GM23338 (cell line): ENCODE measurements at regions not wholly inside any gene's neighbourhood (a gene's known extent, or its start where the extent isn't known, plus 50 kb on each side); places are given as distances from the start of the nearest gene placed in this dataset.

Experiments used
- ATAC-seq: fragments of 200-7000 bp; cut with Tn5 transposase; 3 replicates; pipeline ENCODE4 v1.9.1; 2020
- DNase-seq: peaks from one replicate; pipeline ENCODE4 v3.0.0-alpha.2; 2015; ENCODE audit warnings: low spot score
- H2AFZ ChIP-seq: fragments of 200-600 bp; sonication (generic); 2 replicates; pipeline ENCODE4 v1.8.0; 2016; ENCODE audit warnings: antibody characterized with exemption, mild to moderate bottlenecking, moderate library complexity
- H3F3A ChIP-seq: fragments of 200-600 bp; sonication (generic); replicated peaks from 2 replicates; pipeline ENCODE4 v1.8.0; 2017; ENCODE audit warnings: antibody characterized with exemption, mixed run types, low read depth
- H3K27ac ChIP-seq: fragments of 200-600 bp; sonication (generic); 2 replicates; pipeline ENCODE4 v1.6.1; 2016; ENCODE audit warnings: low read depth
- H3K27me3 ChIP-seq: fragments of 200-600 bp; sonication (generic); 2 replicates; pipeline ENCODE4 v1.8.0; 2016; ENCODE audit warnings: mild to moderate bottlenecking, mixed run types, moderate library complexity; ENCODE audit not compliant: insufficient read depth
- H3K36me3 ChIP-seq: fragments of 200-600 bp; sonication (generic); 2 replicates; pipeline ENCODE4 v1.8.0; 2016; ENCODE audit warnings: mild to moderate bottlenecking; ENCODE audit not compliant: insufficient read depth
- H3K4me1 ChIP-seq: fragments of 200-600 bp; sonication (generic); 2 replicates; pipeline ENCODE4 v1.8.0; 2016; ENCODE audit warnings: mild to moderate bottlenecking, moderate library complexity; ENCODE audit not compliant: insufficient read depth
- H3K4me2 ChIP-seq: fragments of 200-600 bp; sonication (generic); 2 replicates; pipeline ENCODE4 v1.7.1; 2017; ENCODE audit warnings: mixed run types
- H3K4me3 ChIP-seq: fragments of 200-600 bp; sonication (generic); 2 replicates; pipeline ENCODE4 v1.6.1; 2016; ENCODE audit warnings: mixed run types
- H3K79me2 ChIP-seq: fragments of 200-600 bp; sonication (generic); replicated peaks from 2 replicates; pipeline ENCODE4 v1.8.0; 2017; ENCODE audit warnings: mild to moderate bottlenecking; ENCODE audit not compliant: insufficient read depth
- H3K9me2 ChIP-seq: fragments of 200-600 bp; sonication (generic); 2 replicates; pipeline ENCODE4 v1.8.0; 2017; ENCODE audit not compliant: insufficient read depth
- H4K20me1 ChIP-seq: fragments of 200-600 bp; sonication (generic); replicated peaks from 2 replicates; pipeline ENCODE4 v1.8.0; 2017; ENCODE audit warnings: mild to moderate bottlenecking; ENCODE audit not compliant: insufficient read depth
- H3K27ac Mint-ChIP-seq: 2 replicates; pipeline ENCODE4 v1.8.0; 2020; ENCODE audit warnings: inconsistent platforms, mild to moderate bottlenecking, moderate library complexity, mixed read lengths
- H3K27me3 Mint-ChIP-seq: 3 replicates; pipeline ENCODE4 v1.8.0; 2022; ENCODE audit warnings: low read depth, mild to moderate bottlenecking, moderate library complexity, mixed read lengths, inconsistent platforms; ENCODE audit not compliant: insufficient read depth, poor library complexity
- H3K36me3 Mint-ChIP-seq: 3 replicates; pipeline ENCODE4 v1.8.0; 2021; ENCODE audit warnings: low read depth, mild to moderate bottlenecking, inconsistent platforms, moderate library complexity, mixed read lengths
- H3K4me1 Mint-ChIP-seq: 3 replicates; pipeline ENCODE4 v1.8.0; 2020; ENCODE audit warnings: mild to moderate bottlenecking, inconsistent platforms, mixed read lengths
- H3K4me3 Mint-ChIP-seq: 3 replicates; pipeline ENCODE4 v1.8.0; 2021; ENCODE audit warnings: moderate library complexity, mild to moderate bottlenecking, inconsistent platforms, mixed read lengths
- H3K9me3 Mint-ChIP-seq: 3 replicates; pipeline ENCODE4 v1.8.0; 2020; ENCODE audit warnings: moderate library complexity, mild to moderate bottlenecking, inconsistent platforms, mixed read lengths
- JUNB ChIP-seq: IDR thresholded peaks from one replicate; pipeline ENCODE4 v1.6.1; 2016; ENCODE audit warnings: antibody characterized with exemption; ENCODE audit not compliant: unreplicated experiment
- NANOG ChIP-seq: IDR thresholded peaks from 2 replicates; pipeline ENCODE4 v1.6.1; 2016; ENCODE audit warnings: antibody characterized with exemption, borderline replicate concordance
- STAT1 ChIP-seq: IDR thresholded peaks from one replicate; pipeline ENCODE4 v1.6.1; 2016; ENCODE audit warnings: antibody characterized with exemption; ENCODE audit not compliant: unreplicated experiment
- ZNF331 ChIP-seq: fragments of 250-450 bp; sonication (Bioruptor Pico); IDR thresholded peaks from 2 replicates; pipeline ENCODE4 v1.5.0; 2020; ENCODE audit warnings: low read depth, mild to moderate bottlenecking, moderate library complexity
- TF ChIP-seq, protein P1 (sequence below): fragments of 250-450 bp; sonication (Bioruptor Pico); IDR thresholded peaks from 2 replicates; pipeline ENCODE4 v1.5.0; 2020; ENCODE audit warnings: mild to moderate bottlenecking, moderate library complexity
- TF ChIP-seq, protein P2 (sequence below): IDR thresholded peaks from one replicate; pipeline ENCODE4 v1.6.1; 2018; ENCODE audit warnings: antibody characterized with exemption; ENCODE audit not compliant: unreplicated experiment
- TF ChIP-seq, protein P3 (sequence below), 2 experiments: fragments of 200-600 bp in 1 of 2; sonication (generic) in 1 of 2; conservative IDR thresholded peaks; 2 replicates each; pipeline versions ENCODE4 v1.5.1 to v1.6.1; 2016 to 2017; ENCODE audit warnings: antibody characterized with exemption in 2 of 2, low read depth in 2 of 2, mild to moderate bottlenecking in 2 of 2, moderate library complexity in 1 of 2
- TF ChIP-seq, protein P4 (sequence below): IDR thresholded peaks from 2 replicates; pipeline ENCODE4 v1.6.1; 2016; ENCODE audit warnings: antibody characterized with exemption

DNA sequence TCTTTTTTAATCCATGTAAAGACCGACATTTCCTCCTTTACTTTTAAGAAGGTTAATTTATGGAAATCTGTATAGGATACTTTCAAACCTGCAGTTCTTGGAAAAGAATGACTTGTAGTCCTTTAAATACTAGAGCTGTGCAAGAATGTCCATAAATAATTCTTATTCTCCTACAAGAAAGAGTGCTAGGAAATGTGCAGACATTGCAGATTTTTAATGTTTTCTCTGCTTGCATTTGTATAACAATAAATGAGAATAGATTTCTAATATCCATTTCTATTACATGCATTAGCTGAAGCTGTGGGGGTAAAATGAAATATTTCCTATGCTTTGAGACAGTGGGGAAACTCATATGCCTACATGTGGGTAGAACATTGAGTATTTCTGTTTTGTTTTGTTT lies 607.2 kb upstream of the NOVA1 start (continued):
- TF ChIP-seq, protein P1, sequence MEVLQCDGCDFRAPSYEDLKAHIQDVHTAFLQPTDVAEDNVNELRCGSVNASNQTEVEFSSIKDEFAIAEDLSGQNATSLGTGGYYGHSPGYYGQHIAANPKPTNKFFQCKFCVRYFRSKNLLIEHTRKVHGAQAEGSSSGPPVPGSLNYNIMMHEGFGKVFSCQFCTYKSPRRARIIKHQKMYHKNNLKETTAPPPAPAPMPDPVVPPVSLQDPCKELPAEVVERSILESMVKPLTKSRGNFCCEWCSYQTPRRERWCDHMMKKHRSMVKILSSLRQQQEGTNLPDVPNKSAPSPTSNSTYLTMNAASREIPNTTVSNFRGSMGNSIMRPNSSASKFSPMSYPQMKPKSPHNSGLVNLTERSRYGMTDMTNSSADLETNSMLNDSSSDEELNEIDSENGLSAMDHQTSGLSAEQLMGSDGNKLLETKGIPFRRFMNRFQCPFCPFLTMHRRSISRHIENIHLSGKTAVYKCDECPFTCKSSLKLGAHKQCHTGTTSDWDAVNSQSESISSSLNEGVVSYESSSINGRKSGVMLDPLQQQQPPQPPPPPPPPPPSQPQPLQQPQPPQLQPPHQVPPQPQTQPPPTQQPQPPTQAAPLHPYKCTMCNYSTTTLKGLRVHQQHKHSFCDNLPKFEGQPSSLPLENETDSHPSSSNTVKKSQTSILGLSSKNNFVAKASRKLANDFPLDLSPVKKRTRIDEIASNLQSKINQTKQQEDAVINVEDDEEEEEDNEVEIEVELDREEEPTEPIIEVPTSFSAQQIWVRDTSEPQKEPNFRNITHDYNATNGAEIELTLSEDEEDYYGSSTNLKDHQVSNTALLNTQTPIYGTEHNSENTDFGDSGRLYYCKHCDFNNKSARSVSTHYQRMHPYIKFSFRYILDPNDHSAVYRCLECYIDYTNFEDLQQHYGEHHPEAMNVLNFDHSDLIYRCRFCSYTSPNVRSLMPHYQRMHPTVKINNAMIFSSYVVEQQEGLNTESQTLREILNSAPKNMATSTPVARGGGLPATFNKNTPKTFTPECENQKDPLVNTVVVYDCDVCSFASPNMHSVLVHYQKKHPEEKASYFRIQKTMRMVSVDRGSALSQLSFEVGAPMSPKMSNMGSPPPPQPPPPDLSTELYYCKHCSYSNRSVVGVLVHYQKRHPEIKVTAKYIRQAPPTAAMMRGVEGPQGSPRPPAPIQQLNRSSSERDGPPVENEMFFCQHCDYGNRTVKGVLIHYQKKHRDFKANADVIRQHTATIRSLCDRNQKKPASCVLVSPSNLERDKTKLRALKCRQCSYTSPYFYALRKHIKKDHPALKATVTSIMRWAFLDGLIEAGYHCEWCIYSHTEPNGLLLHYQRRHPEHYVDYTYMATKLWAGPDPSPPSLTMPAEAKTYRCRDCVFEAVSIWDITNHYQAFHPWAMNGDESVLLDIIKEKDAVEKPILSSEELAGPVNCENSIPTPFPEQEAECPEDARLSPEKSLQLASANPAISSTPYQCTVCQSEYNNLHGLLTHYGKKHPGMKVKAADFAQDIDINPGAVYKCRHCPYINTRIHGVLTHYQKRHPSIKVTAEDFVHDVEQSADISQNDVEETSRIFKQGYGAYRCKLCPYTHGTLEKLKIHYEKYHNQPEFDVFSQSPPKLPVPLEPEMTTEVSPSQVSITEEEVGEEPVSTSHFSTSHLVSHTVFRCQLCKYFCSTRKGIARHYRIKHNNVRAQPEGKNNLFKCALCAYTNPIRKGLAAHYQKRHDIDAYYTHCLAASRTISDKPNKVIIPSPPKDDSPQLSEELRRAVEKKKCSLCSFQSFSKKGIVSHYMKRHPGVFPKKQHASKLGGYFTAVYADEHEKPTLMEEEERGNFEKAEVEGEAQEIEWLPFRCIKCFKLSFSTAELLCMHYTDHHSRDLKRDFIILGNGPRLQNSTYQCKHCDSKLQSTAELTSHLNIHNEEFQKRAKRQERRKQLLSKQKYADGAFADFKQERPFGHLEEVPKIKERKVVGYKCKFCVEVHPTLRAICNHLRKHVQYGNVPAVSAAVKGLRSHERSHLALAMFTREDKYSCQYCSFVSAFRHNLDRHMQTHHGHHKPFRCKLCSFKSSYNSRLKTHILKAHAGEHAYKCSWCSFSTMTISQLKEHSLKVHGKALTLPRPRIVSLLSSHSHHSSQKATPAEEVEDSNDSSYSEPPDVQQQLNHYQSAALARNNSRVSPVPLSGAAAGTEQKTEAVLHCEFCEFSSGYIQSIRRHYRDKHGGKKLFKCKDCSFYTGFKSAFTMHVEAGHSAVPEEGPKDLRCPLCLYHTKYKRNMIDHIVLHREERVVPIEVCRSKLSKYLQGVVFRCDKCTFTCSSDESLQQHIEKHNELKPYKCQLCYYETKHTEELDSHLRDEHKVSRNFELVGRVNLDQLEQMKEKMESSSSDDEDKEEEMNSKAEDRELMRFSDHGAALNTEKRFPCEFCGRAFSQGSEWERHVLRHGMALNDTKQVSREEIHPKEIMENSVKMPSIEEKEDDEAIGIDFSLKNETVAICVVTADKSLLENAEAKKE (CRISPR knock-in tag) = no peak

DNA sequence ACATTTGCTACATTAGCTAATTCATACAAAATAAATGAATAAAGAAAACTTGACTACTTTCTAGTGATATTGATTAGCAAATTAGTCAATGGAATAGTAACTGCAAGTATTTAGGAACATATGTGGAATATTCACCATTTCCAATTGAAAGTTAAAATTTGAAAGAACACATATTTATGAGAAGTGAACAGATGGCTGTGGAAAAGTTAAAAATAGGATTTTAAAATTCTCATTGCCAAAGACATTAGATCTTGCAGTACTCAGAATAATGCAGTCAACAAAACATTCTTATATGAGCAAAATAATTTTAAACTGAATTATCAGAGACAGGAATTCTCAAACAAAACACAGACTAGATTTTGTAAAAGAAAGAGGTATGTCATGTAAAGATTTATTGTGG lies 613.9 kb upstream of the NOVA1 start:
- Histone ChIP-seq H3K36me3 (no peaks in the 10 kb centered on the region), H3K27ac (no peak overlapping the region), H4K20me1 (no peaks in the 10 kb centered on the region), H3K4me2 (no peak overlapping the region), H2AFZ (no peak overlapping the region), H3K4me3 (no peak overlapping the region), H3K27me3 (no peaks in the 10 kb centered on the region), H3K9me2 (no peaks in the 10 kb centered on the region), H3F3A (no peaks in the 10 kb centered on the region), H3K4me1 (no peaks in the 10 kb centered on the region), H3K79me2 (no peaks in the 10 kb centered on the region)
- no peak overlapping the region for H3K27ac Mint-ChIP-seq
- ATAC-seq (no peak), DNase-seq (no peak)
- H3K4me3 Mint-ChIP-seq = no peak overlapping the region
- H3K9me3 Mint-ChIP-seq = peaks cover 4% of the 10 kb centered on the region
- no peaks in the 10 kb centered on the region for H3K27me3 Mint-ChIP-seq
- peaks cover 4% of the 10 kb centered on the region; the same call in 2 of the 3 replicates for H3K4me1 Mint-ChIP-seq
- H3K36me3 Mint-ChIP-seq = peaks cover 4% of the 10 kb centered on the region; the same call in 2 of the 3 replicates
- TF ChIP-seq JUNB = no peak
- TF ChIP-seq NANOG = no peak
- TF ChIP-seq, protein P2, sequence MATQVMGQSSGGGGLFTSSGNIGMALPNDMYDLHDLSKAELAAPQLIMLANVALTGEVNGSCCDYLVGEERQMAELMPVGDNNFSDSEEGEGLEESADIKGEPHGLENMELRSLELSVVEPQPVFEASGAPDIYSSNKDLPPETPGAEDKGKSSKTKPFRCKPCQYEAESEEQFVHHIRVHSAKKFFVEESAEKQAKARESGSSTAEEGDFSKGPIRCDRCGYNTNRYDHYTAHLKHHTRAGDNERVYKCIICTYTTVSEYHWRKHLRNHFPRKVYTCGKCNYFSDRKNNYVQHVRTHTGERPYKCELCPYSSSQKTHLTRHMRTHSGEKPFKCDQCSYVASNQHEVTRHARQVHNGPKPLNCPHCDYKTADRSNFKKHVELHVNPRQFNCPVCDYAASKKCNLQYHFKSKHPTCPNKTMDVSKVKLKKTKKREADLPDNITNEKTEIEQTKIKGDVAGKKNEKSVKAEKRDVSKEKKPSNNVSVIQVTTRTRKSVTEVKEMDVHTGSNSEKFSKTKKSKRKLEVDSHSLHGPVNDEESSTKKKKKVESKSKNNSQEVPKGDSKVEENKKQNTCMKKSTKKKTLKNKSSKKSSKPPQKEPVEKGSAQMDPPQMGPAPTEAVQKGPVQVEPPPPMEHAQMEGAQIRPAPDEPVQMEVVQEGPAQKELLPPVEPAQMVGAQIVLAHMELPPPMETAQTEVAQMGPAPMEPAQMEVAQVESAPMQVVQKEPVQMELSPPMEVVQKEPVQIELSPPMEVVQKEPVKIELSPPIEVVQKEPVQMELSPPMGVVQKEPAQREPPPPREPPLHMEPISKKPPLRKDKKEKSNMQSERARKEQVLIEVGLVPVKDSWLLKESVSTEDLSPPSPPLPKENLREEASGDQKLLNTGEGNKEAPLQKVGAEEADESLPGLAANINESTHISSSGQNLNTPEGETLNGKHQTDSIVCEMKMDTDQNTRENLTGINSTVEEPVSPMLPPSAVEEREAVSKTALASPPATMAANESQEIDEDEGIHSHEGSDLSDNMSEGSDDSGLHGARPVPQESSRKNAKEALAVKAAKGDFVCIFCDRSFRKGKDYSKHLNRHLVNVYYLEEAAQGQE = no peak
- no peak for TF ChIP-seq STAT1
- TF ChIP-seq, protein P3, sequence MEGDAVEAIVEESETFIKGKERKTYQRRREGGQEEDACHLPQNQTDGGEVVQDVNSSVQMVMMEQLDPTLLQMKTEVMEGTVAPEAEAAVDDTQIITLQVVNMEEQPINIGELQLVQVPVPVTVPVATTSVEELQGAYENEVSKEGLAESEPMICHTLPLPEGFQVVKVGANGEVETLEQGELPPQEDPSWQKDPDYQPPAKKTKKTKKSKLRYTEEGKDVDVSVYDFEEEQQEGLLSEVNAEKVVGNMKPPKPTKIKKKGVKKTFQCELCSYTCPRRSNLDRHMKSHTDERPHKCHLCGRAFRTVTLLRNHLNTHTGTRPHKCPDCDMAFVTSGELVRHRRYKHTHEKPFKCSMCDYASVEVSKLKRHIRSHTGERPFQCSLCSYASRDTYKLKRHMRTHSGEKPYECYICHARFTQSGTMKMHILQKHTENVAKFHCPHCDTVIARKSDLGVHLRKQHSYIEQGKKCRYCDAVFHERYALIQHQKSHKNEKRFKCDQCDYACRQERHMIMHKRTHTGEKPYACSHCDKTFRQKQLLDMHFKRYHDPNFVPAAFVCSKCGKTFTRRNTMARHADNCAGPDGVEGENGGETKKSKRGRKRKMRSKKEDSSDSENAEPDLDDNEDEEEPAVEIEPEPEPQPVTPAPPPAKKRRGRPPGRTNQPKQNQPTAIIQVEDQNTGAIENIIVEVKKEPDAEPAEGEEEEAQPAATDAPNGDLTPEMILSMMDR (conservative IDR thresholded peaks at IDR 0.05; ENCODE audit: low read depth in 2 of 2) = no peak
- no peak for TF ChIP-seq ZNF331 (CRISPR knock-in tag)
- TF ChIP-seq, protein P4, sequence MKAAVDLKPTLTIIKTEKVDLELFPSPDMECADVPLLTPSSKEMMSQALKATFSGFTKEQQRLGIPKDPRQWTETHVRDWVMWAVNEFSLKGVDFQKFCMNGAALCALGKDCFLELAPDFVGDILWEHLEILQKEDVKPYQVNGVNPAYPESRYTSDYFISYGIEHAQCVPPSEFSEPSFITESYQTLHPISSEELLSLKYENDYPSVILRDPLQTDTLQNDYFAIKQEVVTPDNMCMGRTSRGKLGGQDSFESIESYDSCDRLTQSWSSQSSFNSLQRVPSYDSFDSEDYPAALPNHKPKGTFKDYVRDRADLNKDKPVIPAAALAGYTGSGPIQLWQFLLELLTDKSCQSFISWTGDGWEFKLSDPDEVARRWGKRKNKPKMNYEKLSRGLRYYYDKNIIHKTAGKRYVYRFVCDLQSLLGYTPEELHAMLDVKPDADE = no peak
